Ishikawa (cell line): ENCODE measurements at regions not wholly inside any gene's neighbourhood (a gene's known extent, or its start where the extent isn't known, plus 50 kb on each side); places are given as distances from the start of the nearest gene placed in this dataset.

Experiments
- CREB1 ChIP-seq: IDR thresholded peaks from 2 replicates; pipeline ENCODE4 v1.6.1; 2012; ENCODE audit warnings: low read depth
- EP300 ChIP-seq: IDR thresholded peaks from 2 replicates; pipeline ENCODE4 v1.6.1; 2012; ENCODE audit warnings: borderline replicate concordance
- FOXM1 ChIP-seq: IDR thresholded peaks from 2 replicates; pipeline ENCODE4 v1.6.1; 2012; ENCODE audit warnings: low read depth, borderline replicate concordance
- MAX ChIP-seq: IDR thresholded peaks from 2 replicates; pipeline ENCODE4 v1.6.1; 2012
- RAD21 ChIP-seq: IDR thresholded peaks from 2 replicates; pipeline ENCODE4 v1.6.1; 2012; ENCODE audit warnings: low read depth

- no peak for TF ChIP-seq MAX
- no peak for TF ChIP-seq FOXM1
- no peak for TF ChIP-seq EP300
- TF ChIP-seq CREB1: no peak
- no peak for TF ChIP-seq RAD21
These were observed 214.2 kb upstream of the NPY start for GRCh38 chr7:24069751-24070150.
